ENCODE measurements at regions not wholly inside any gene's neighbourhood (a gene's known extent, or its start where the extent isn't known, plus 50 kb on each side); places are given as distances from the start of the nearest gene placed in this dataset.

- TF ChIP-seq, protein P1, sequence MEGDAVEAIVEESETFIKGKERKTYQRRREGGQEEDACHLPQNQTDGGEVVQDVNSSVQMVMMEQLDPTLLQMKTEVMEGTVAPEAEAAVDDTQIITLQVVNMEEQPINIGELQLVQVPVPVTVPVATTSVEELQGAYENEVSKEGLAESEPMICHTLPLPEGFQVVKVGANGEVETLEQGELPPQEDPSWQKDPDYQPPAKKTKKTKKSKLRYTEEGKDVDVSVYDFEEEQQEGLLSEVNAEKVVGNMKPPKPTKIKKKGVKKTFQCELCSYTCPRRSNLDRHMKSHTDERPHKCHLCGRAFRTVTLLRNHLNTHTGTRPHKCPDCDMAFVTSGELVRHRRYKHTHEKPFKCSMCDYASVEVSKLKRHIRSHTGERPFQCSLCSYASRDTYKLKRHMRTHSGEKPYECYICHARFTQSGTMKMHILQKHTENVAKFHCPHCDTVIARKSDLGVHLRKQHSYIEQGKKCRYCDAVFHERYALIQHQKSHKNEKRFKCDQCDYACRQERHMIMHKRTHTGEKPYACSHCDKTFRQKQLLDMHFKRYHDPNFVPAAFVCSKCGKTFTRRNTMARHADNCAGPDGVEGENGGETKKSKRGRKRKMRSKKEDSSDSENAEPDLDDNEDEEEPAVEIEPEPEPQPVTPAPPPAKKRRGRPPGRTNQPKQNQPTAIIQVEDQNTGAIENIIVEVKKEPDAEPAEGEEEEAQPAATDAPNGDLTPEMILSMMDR (IDR thresholded peaks at IDR 0.05; ENCODE audit: low read depth, low read length), result no peak
- TF ChIP-seq POLR2A (IDR thresholded peaks at IDR 0.05; ENCODE audit: extremely low read depth, insufficient read length), result no peak
- TF ChIP-seq, protein P2, sequence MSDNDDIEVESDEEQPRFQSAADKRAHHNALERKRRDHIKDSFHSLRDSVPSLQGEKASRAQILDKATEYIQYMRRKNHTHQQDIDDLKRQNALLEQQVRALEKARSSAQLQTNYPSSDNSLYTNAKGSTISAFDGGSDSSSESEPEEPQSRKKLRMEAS (IDR thresholded peaks at IDR 0.05; ENCODE audit: low read depth, low read length), result no peak
- no peak for TF ChIP-seq MYC (IDR thresholded peaks at IDR 0.05; ENCODE audit: low read depth, low read length)
Measured at GRCh38 chr2:122680662-122681061, 925.2 kb downstream of the TSN start.
